ENCODE measurements at regions not wholly inside any gene's neighbourhood (a gene's known extent, or its start where the extent isn't known, plus 50 kb on each side); places are given as distances from the start of the nearest gene placed in this dataset.

DNA sequence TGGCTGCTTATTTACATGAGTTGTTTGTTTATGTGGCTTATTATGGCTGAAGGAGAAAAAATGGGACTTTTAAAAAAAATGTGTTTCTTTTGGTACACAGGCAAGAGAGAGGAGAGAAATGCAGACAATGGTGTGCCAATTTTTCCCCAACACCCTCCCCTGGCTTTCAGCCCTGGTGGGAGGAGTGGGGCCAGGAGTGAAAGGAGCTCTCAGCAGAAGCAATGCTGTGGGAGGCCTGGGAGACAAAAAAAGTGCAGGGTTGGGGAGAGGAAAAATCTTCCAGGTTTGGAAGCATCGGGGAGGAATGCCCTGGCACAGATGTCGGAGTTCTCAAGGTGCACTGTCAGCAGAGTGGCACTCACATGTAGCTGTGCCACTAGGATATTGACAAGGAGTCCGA, 117.7 kb upstream of the FOXB1 start:
- intact Hi-C loops (cut with DNase I; ENCODE audit: low total_unique reads), result no loop called here
- Histone ChIP-seq H3K9me3 (peaks cover 0 to 9% (median 0%) of the 10 kb centered on the region in 4 donors), H3K4me3 (no peak overlapping the region), H3K36me3 (no peaks in the 10 kb centered on the region), H3K27me3 (peaks cover 0 to 24% (median 3%) of the 10 kb centered on the region in 3 donors), H3K4me1 (peaks cover 0 to 6% (median 0%) of the 10 kb centered on the region in 4 donors), H3K27ac (no peak overlapping the region)
- 60 to 65% (median 63%) methylated on average over 3 of the region's 3 CpGs for WGBS, 5 donors
- DNase-seq, result no peak
- TF ChIP-seq POLR2A (IDR thresholded peaks at IDR 0.05) (no peak), POLR2AphosphoS5 (IDR thresholded peaks at IDR 0.05) (no peak), EP300 (IDR thresholded peaks at IDR 0.05) (no peak)
- TF ChIP-seq, protein P1, sequence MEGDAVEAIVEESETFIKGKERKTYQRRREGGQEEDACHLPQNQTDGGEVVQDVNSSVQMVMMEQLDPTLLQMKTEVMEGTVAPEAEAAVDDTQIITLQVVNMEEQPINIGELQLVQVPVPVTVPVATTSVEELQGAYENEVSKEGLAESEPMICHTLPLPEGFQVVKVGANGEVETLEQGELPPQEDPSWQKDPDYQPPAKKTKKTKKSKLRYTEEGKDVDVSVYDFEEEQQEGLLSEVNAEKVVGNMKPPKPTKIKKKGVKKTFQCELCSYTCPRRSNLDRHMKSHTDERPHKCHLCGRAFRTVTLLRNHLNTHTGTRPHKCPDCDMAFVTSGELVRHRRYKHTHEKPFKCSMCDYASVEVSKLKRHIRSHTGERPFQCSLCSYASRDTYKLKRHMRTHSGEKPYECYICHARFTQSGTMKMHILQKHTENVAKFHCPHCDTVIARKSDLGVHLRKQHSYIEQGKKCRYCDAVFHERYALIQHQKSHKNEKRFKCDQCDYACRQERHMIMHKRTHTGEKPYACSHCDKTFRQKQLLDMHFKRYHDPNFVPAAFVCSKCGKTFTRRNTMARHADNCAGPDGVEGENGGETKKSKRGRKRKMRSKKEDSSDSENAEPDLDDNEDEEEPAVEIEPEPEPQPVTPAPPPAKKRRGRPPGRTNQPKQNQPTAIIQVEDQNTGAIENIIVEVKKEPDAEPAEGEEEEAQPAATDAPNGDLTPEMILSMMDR (IDR thresholded peaks at IDR 0.05), result no peak

DNA sequence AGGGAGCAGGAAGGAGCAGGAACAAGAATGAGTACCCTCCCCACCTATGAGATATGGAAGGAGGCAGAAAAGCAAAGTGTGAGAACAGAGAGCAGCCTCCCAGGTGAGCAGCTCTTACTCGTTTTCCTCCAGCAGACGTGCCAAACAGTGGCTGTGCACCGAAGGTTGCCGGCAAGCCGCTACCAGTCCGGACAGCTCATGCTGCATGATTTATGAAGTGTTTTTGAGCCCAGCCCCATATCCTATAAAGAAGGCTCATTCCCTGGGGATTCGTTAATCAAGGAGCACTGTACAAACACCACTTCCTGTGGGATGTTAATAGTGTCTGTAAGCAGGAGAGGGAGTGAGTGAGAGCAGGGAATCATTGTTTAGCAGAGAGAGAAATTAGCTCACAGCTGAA, 118.3 kb upstream of the FOXB1 start:
- intact Hi-C loops (cut with DNase I; ENCODE audit: low total_unique reads), result no loop called here
- H3K4me1 ChIP-seq, result peaks cover 0 to 6% (median 0%) of the 10 kb centered on the region in 4 donors
- H3K9me3 ChIP-seq, result peaks cover 0 to 9% (median 0%) of the 10 kb centered on the region in 4 donors
- WGBS, 5 donors, result 2 to 3% (median 2%) methylated on average over 7 of the region's 7 CpGs
- no peak overlapping the region for H3K27ac ChIP-seq
- TF ChIP-seq, protein P1 (IDR thresholded peaks at IDR 0.05), result no peak
- H3K27me3 ChIP-seq, result peaks cover 0 to 22% (median 3%) of the 10 kb centered on the region in 3 donors
- peak in 1 of 2 donors; percentile 41 for DNase-seq
- H3K36me3 ChIP-seq, result no peaks in the 10 kb centered on the region
- no peak overlapping the region for H3K4me3 ChIP-seq

DNA sequence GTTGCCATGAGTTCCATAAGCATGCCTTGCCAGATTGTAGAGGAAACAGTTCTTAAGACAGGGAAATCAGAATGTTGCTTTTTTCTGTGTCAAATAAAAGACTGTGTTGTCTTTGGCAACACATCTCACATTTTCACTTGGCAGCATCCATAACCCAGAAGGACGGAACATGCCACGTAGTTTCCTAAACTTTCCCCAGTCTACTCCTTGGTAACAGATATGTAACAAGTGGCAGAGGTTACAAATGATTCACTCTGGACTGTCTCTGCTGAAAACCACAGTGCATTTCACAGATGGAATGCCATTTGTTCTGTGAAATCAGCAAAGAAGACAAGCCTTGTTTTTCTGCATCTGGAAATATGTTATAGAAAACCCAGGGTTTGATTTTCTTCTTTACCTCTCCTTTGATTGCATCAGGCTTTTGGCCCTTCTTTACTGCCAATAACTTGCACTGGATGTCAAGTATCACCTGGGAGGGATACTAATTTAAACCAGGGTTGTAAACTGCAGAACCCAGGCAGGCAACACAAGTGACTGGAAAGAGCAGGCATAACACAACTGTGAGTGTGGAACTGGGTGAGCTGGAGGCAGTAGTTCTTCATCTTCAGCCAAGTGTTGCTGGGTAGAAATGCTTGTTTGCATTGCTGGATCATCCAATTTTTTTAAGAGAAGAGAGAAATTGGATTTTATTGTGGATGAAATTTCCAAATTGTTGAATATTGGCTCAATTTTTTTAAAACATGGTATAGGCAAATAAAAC, 124.4 kb upstream of the FOXB1 start:
- H3K4me1 ChIP-seq, result no peaks in the 10 kb centered on the region
- intact Hi-C loops (cut with DNase I; ENCODE audit: low total_unique reads), result no loop called here
- TF ChIP-seq, protein P1 (IDR thresholded peaks at IDR 0.05), result no peak
- TF ChIP-seq POLR2AphosphoS5 (IDR thresholded peaks at IDR 0.05), result no peak
- no peak for TF ChIP-seq POLR2A (IDR thresholded peaks at IDR 0.05)
- TF ChIP-seq EP300 (IDR thresholded peaks at IDR 0.05), result no peak
- H3K36me3 ChIP-seq, result no peaks in the 10 kb centered on the region
- H3K27ac ChIP-seq, result no peak overlapping the region
- no peaks in the 10 kb centered on the region for H3K9me3 ChIP-seq
- H3K27me3 ChIP-seq, result peaks cover 0 to 34% (median 13%) of the 10 kb centered on the region in 3 donors
- no peak for DNase-seq
- 41 to 69% (median 49%) methylated on average over 2 of the region's 2 CpGs for WGBS, 5 donors
- no peak overlapping the region for H3K4me3 ChIP-seq

DNA sequence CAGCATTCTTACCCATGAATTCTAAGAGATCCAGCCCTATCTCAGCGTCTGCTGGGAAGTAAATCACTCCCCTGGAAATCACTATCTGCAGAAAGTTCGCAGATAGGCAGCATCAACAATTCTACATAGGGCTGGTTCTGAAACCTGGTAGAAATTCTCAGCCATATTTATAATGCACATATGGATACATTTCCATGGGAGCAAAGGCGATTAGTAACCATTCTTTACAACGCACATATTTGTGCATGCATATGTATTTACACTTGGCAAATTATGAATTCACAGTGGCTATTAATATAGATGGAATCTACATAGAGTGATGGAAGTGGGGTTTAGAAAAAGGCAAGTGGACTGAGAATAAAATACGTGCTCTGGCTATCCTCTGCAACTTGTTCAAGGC, 128.0 kb upstream of the FOXB1 start:
- Histone ChIP-seq H3K36me3 (no peaks in the 10 kb centered on the region), H3K4me1 (no peaks in the 10 kb centered on the region), H3K27ac (no peak overlapping the region), H3K4me3 (no peak overlapping the region), H3K9me3 (no peaks in the 10 kb centered on the region), H3K27me3 (peaks cover 0 to 46% (median 13%) of the 10 kb centered on the region in 3 donors)
- no peak for DNase-seq
- TF ChIP-seq POLR2AphosphoS5 (IDR thresholded peaks at IDR 0.05) (no peak), POLR2A (IDR thresholded peaks at IDR 0.05) (no peak), EP300 (IDR thresholded peaks at IDR 0.05) (no peak)
- TF ChIP-seq, protein P1 (IDR thresholded peaks at IDR 0.05), result no peak
- 70 to 81% (median 74%) methylated on average over 5 of the region's 5 CpGs for WGBS, 5 donors
- intact Hi-C loops (cut with DNase I; ENCODE audit: low total_unique reads), result no loop called here
